OCI-LY1 (cell line): ENCODE measurements at regions not wholly inside any gene's neighbourhood (a gene's known extent, or its start where the extent isn't known, plus 50 kb on each side); places are given as distances from the start of the nearest gene placed in this dataset.

Experiments
- H2AFZ ChIP-seq: fragments of 200-600 bp; sonication (generic), shearing (Covaris generic); 2 replicates; pipeline ENCODE4 v1.6.0; 2014; ENCODE audit warnings: antibody characterized with exemption, mild to moderate bottlenecking, low read length
- H3F3A ChIP-seq: fragments of 200-600 bp; sonication (generic), shearing (Covaris generic); 2 replicates; pipeline ENCODE4 v1.6.0; 2014; ENCODE audit warnings: mild to moderate bottlenecking, antibody characterized with exemption, low read length, moderate library complexity; ENCODE audit not compliant: insufficient read depth
- H3K27ac ChIP-seq: fragments of 200-600 bp; sonication (generic); 2 replicates; pipeline ENCODE4 v1.5.1; 2014; ENCODE audit warnings: low read length, mixed run types, mild to moderate bottlenecking, low read depth; ENCODE audit not compliant: poor library complexity, severe bottlenecking
- H3K27me3 ChIP-seq: fragments of 200-600 bp; sonication (generic); 2 replicates; pipeline ENCODE4 v1.6.0; 2014; ENCODE audit warnings: antibody characterized with exemption, mild to moderate bottlenecking, low read length, moderate library complexity; ENCODE audit not compliant: insufficient read depth
- H3K36me3 ChIP-seq: fragments of 200-600 bp; sonication (generic); 2 replicates; pipeline ENCODE4 v1.6.1; 2014; ENCODE audit warnings: mild to moderate bottlenecking, antibody characterized with exemption, low read length, moderate library complexity, mixed read lengths; ENCODE audit not compliant: insufficient read depth
- H3K4me1 ChIP-seq: fragments of 200-600 bp; sonication (generic); 2 replicates; pipeline ENCODE4 v1.5.1; 2014; ENCODE audit warnings: mild to moderate bottlenecking, low read length, moderate library complexity; ENCODE audit not compliant: insufficient read depth, severe bottlenecking
- H3K4me2 ChIP-seq: fragments of 200-600 bp; sonication (generic), shearing (Covaris generic); 2 replicates; pipeline ENCODE4 v1.6.1; 2014; ENCODE audit warnings: low read length
- H3K4me3 ChIP-seq: fragments of 200-600 bp; sonication (generic); 2 replicates; pipeline ENCODE4 v1.5.1; 2014; ENCODE audit warnings: low read length, low read depth, mild to moderate bottlenecking, mixed read lengths; ENCODE audit not compliant: poor library complexity, severe bottlenecking
- H3K79me2 ChIP-seq: fragments of 200-600 bp; shearing (Covaris generic); 2 replicates; pipeline ENCODE4 v1.6.1; 2016; ENCODE audit warnings: mixed run types, low read length, mixed read lengths; ENCODE audit not compliant: insufficient read depth
- H3K9ac ChIP-seq: fragments of 200-600 bp; sonication (generic), shearing (Covaris generic); 2 replicates; pipeline ENCODE4 v1.6.1; 2014; ENCODE audit warnings: mild to moderate bottlenecking, low read length, mixed read lengths
- H3K9me2 ChIP-seq: fragments of 200-600 bp; sonication (generic), shearing (Covaris generic); 2 replicates; pipeline ENCODE4 v1.6.1; 2014; ENCODE audit warnings: low read depth, mild to moderate bottlenecking, low read length, mixed read lengths
- H3K9me3 ChIP-seq: fragments of 200-600 bp; shearing (Covaris generic); 2 replicates; pipeline ENCODE4 v1.6.1; 2014; ENCODE audit warnings: low read length, mixed read lengths
- H4K20me1 ChIP-seq: fragments of 200-600 bp; sonication (generic), shearing (Covaris generic); 2 replicates; pipeline ENCODE4 v1.6.0; 2016; ENCODE audit warnings: mild to moderate bottlenecking, low read length; ENCODE audit not compliant: insufficient read depth
- CTCF ChIP-seq: fragments of 200-600 bp; sonication (generic), shearing (Covaris generic); IDR thresholded peaks from 2 replicates; pipeline ENCODE4 v1.5.1; 2017; ENCODE audit warnings: mild to moderate bottlenecking, antibody characterized with exemption, low read length, moderate library complexity, mixed read lengths
- EZH2 ChIP-seq: fragments of 200-600 bp; sonication (generic), shearing (Covaris generic); IDR thresholded peaks from 2 replicates; pipeline ENCODE4 v1.8.0; 2017; ENCODE audit warnings: borderline replicate concordance, mixed run types, mild to moderate bottlenecking, antibody characterized with exemption, low read length, moderate library complexity, mixed read lengths

DNA sequence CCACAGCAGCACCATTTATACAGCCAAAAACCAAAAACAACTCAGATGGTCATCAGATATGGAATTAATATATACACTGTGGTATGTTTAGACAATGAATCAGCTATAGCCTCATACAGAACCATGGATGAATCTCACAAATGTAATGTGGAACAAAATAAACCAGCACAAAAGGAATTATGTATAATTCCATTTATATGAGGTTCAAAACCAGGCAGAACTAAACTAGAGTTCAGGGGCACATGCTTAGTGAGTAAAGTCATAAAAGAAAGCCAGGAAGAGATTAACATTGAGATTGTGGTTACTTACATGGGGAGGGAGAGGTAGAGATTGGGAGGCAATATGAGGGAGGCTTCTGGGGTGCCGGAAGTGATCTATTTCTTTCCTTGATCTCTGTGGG, 231.1 kb downstream of the COPRS start:
- H3F3A ChIP-seq: no peaks in the 10 kb centered on the region
- no peak overlapping the region for H3K4me3 ChIP-seq
- H3K9me2 ChIP-seq: no peaks in the 10 kb centered on the region
- no peak overlapping the region for H2AFZ ChIP-seq
- no peaks in the 10 kb centered on the region for H4K20me1 ChIP-seq
- no peak overlapping the region for H3K4me2 ChIP-seq
- TF ChIP-seq EZH2: no peak
- TF ChIP-seq CTCF: no peak
- no peaks in the 10 kb centered on the region for H3K4me1 ChIP-seq
- no peaks in the 10 kb centered on the region for H3K36me3 ChIP-seq
- H3K27me3 ChIP-seq: no peaks in the 10 kb centered on the region
- no peak overlapping the region for H3K9ac ChIP-seq
- H3K27ac ChIP-seq: no peak overlapping the region
- peaks cover 3% of the 10 kb centered on the region; the same call in 1 of the 2 replicates for H3K9me3 ChIP-seq
- H3K79me2 ChIP-seq: no peaks in the 10 kb centered on the region

DNA sequence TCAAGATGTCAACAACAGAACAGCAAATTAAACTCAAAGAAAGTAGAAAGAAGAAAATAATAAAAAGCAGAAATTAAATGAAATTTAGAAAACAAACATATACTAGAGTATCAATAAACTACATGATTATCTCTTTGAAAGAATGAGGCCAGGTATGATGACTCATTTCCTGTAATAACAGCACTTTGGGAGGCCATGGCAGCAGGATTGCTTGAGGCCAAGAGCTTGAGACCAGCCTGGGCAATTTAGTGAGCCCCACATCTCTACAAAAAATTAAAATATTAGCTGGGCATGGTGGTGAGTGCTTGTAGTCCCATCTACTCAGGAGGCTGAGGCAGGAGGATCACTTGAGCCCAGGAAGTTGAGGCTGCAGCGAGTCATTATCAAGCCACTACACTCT, 232.5 kb downstream of the RAB11FIP4 start:
- H4K20me1 ChIP-seq: no peaks in the 10 kb centered on the region
- no peak overlapping the region for H3K4me2 ChIP-seq
- TF ChIP-seq EZH2 (no peak), CTCF (no peak)
- H3K9ac ChIP-seq: no peak overlapping the region
- no peak overlapping the region for H2AFZ ChIP-seq
- H3K27ac ChIP-seq: no peak overlapping the region
- H3K4me1 ChIP-seq: no peaks in the 10 kb centered on the region
- no peaks in the 10 kb centered on the region for H3F3A ChIP-seq
- H3K9me2 ChIP-seq: no peaks in the 10 kb centered on the region
- no peaks in the 10 kb centered on the region for H3K79me2 ChIP-seq
- H3K4me3 ChIP-seq: no peak overlapping the region
- 0 out of 2 replicates have a peak, but pooled peaks cover 8% of the 10 kb centered on the region for H3K27me3 ChIP-seq
- no peaks in the 10 kb centered on the region for H3K36me3 ChIP-seq
- H3K9me3 ChIP-seq: no peaks in the 10 kb centered on the region

GRCh38 chr17:31622500-31622899, 231.0 kb downstream of the RAB11FIP4 start:
- no peak overlapping the region for H3K27ac ChIP-seq
- H3K4me2 ChIP-seq: no peak overlapping the region
- no peaks in the 10 kb centered on the region for H3K4me1 ChIP-seq
- H3K79me2 ChIP-seq: no peaks in the 10 kb centered on the region
- H3K4me3 ChIP-seq: no peak overlapping the region
- H3K9me3 ChIP-seq: no peaks in the 10 kb centered on the region
- 0 out of 2 replicates have a peak, but pooled peaks cover 8% of the 10 kb centered on the region for H3K27me3 ChIP-seq
- H3K36me3 ChIP-seq: no peaks in the 10 kb centered on the region
- H4K20me1 ChIP-seq: no peaks in the 10 kb centered on the region
- no peaks in the 10 kb centered on the region for H3K9me2 ChIP-seq
- no peak for TF ChIP-seq CTCF
- TF ChIP-seq EZH2: no peak
- no peak overlapping the region for H3K9ac ChIP-seq
- H3F3A ChIP-seq: no peaks in the 10 kb centered on the region
- no peak overlapping the region for H2AFZ ChIP-seq
